ENCODE measurements at regions not wholly inside any gene's neighbourhood (a gene's known extent, or its start where the extent isn't known, plus 50 kb on each side); places are given as distances from the start of the nearest gene placed in this dataset.

GRCh38 chr3:150348500-150348899 lies 59.6 kb upstream of the TSC22D2 start:
- DNase-seq (ENCODE audit: low read depth): peak; percentile 18

GRCh38 chr3:150346981-150347863 lies 60.9 kb upstream of the TSC22D2 start:
- DNase-seq (ENCODE audit: low read depth): no peak
- TF ChIP-seq CTCF (IDR thresholded peaks at IDR 0.05; ENCODE audit: insufficient read depth, low read depth, low read length, missing control alignments): no peak
- H3K4me3 ChIP-seq (ENCODE audit: low read depth, low read length): no peak overlapping the region

More at GRCh38 chr3:150348500-150348899, 59.6 kb upstream of the TSC22D2 start:
- H3K4me3 ChIP-seq (ENCODE audit: low read depth, low read length): no peak overlapping the region
- TF ChIP-seq CTCF (IDR thresholded peaks at IDR 0.05; ENCODE audit: insufficient read depth, low read depth, low read length, missing control alignments): no peak

- H3K4me3 ChIP-seq (ENCODE audit: low read depth, low read length): no peak overlapping the region
- no peak for DNase-seq (ENCODE audit: low read depth)
- TF ChIP-seq CTCF (IDR thresholded peaks at IDR 0.05; ENCODE audit: insufficient read depth, low read depth, low read length, missing control alignments): no peak
These were observed 61.8 kb upstream of the TSC22D2 start for GRCh38 chr3:150346266-150346665.

- no peak for DNase-seq (ENCODE audit: low read depth)
- no peak overlapping the region for H3K4me3 ChIP-seq (ENCODE audit: low read depth, low read length)
- no peak for TF ChIP-seq CTCF (IDR thresholded peaks at IDR 0.05; ENCODE audit: insufficient read depth, low read depth, low read length, missing control alignments)
These were observed 63.0 kb upstream of the TSC22D2 start for GRCh38 chr3:150345021-150345538.

GRCh38 chr3:150344079-150344759 lies 63.9 kb upstream of the TSC22D2 start:
- H3K4me3 ChIP-seq (ENCODE audit: low read depth, low read length): no peak overlapping the region
- no peak for TF ChIP-seq CTCF (IDR thresholded peaks at IDR 0.05; ENCODE audit: insufficient read depth, low read depth, low read length, missing control alignments)
- no peak for DNase-seq (ENCODE audit: low read depth)

- DNase-seq (ENCODE audit: low read depth): no peak
- no peak overlapping the region for H3K4me3 ChIP-seq (ENCODE audit: low read depth, low read length)
- no peak for TF ChIP-seq CTCF (IDR thresholded peaks at IDR 0.05; ENCODE audit: insufficient read depth, low read depth, low read length, missing control alignments)
These were observed 65.1 kb upstream of the TSC22D2 start for GRCh38 chr3:150342896-150343467.

Measured in GM12865 (cell line).